Caco-2 (cell line): ENCODE measurements at regions not wholly inside any gene's neighbourhood (a gene's known extent, or its start where the extent isn't known, plus 50 kb on each side); places are given as distances from the start of the nearest gene placed in this dataset.

ENCODE experiments used
- BruUV-seq: library from RNA; stranded (reverse); fragments of 400-500 nt; replicated peaks from 2 replicates; lab custom pipeline; 2021; lab: Mats Ljungman, UMichigan
- CTCF ChIA-PET: fragments of 300-600 bp; sonication (Branson Sonifier 250); formaldehyde crosslinking; loops from one replicate; lab custom pipeline; 2022; ENCODE audit warnings: antibody characterized with exemption; lab: Charles Lee
- POLR2A ChIA-PET: fragments of 300-600 bp; sonication (Branson Sonifier 250); formaldehyde crosslinking; loops from one replicate; lab custom pipeline; 2022; ENCODE audit warnings: antibody characterized with exemption; lab: Charles Lee
- DNase-seq, 2 experiments: peaks; one replicate each; pipeline versions ENCODE4 v3.0.0 to v3.0.0-alpha.2; 2020 to 2022
- H3K27me3 ChIP-seq: replicated peaks from 2 replicates; pipeline ENCODE4 v1.6.0; 2011; ENCODE audit warnings: low read length; ENCODE audit not compliant: control insufficient read depth, insufficient read depth
- H3K36me3 ChIP-seq: 2 replicates; pipeline ENCODE4 v1.5.1; 2011; ENCODE audit warnings: low read length; ENCODE audit not compliant: control insufficient read depth, insufficient read depth
- H3K4me1 ChIP-seq: fragments of 250-450 bp; sonication (Bioruptor Pico); 2 replicates; pipeline ENCODE4 v1.5.1; 2020; ENCODE audit warnings: mild to moderate bottlenecking
- H3K4me3 ChIP-seq: 2 replicates; pipeline ENCODE4 v1.5.1; 2011; ENCODE audit warnings: low read depth, mild to moderate bottlenecking, control low read depth, low read length
- H3K9me3 ChIP-seq: fragments of 250-450 bp; sonication (Bioruptor Pico); 2 replicates; pipeline ENCODE4 v1.5.1; 2020; ENCODE audit warnings: mild to moderate bottlenecking, moderate library complexity
- H3K27ac Mint-ChIP-seq: one replicate; pipeline ENCODE4 v1.8.0; 2022; ENCODE audit warnings: mixed read lengths; ENCODE audit not compliant: unreplicated experiment
- H3K27me3 Mint-ChIP-seq: one replicate; pipeline ENCODE4 v1.8.0; 2022; ENCODE audit warnings: mixed read lengths; ENCODE audit not compliant: insufficient read depth, unreplicated experiment
- H3K36me3 Mint-ChIP-seq: one replicate; pipeline ENCODE4 v1.8.0; 2022; ENCODE audit warnings: mild to moderate bottlenecking, mixed read lengths; ENCODE audit not compliant: insufficient read depth, unreplicated experiment
- H3K4me1 Mint-ChIP-seq: one replicate; pipeline ENCODE4 v1.8.0; 2022; ENCODE audit warnings: low read depth, mixed read lengths; ENCODE audit not compliant: unreplicated experiment
- H3K4me3 Mint-ChIP-seq: one replicate; pipeline ENCODE4 v1.8.0; 2022; ENCODE audit warnings: mild to moderate bottlenecking, moderate library complexity, mixed read lengths; ENCODE audit not compliant: unreplicated experiment
- H3K9me3 Mint-ChIP-seq: one replicate; pipeline ENCODE4 v1.8.0; 2022; ENCODE audit warnings: mixed read lengths; ENCODE audit not compliant: unreplicated experiment
- CTCF ChIP-seq, 2 experiments: fragments of 200-600 bp in 1 of 2; IDR thresholded peaks; 1 replicate in 1 of 2; 2 replicates in 1 of 2; pipeline versions ENCODE4 v1.5.1 to v1.8.0; 2011 to 2022; ENCODE audit warnings: antibody characterized with exemption in 1 of 2, control low read depth in 1 of 2, inconsistent platforms in 1 of 2, low read depth in 1 of 2, low read length in 1 of 2, mild to moderate bottlenecking in 1 of 2, moderate library complexity in 1 of 2; ENCODE audit not compliant: insufficient read depth in 1 of 2, severe bottlenecking in 1 of 2, unreplicated experiment in 1 of 2
- intact Hi-C: fragments of 100-400 bp; cut with micrococcal nuclease; formaldehyde crosslinking; loops from one replicate; pipeline ENCODE4 v1.10.0; 2022; ENCODE audit not compliant: unreplicated experiment

GRCh38 chr1:56380531-56380930 is 198.8 kb downstream of the PLPP3 start:
- no peak overlapping the region for H3K4me3 Mint-ChIP-seq

GRCh38 chr1:56378341-56379070 is 200.9 kb downstream of the PLPP3 start:
- ChIA-PET POLR2A (no interaction called here), CTCF (no interaction called here)
- Histone ChIP-seq H3K4me3 (no peak overlapping the region), H3K36me3 (no peaks in the 10 kb centered on the region), H3K4me1 (peaks cover 17% of the 10 kb centered on the region), H3K9me3 (no peaks in the 10 kb centered on the region), H3K27me3 (no peaks in the 10 kb centered on the region)
- H3K27me3 Mint-ChIP-seq = no peaks in the 10 kb centered on the region
- H3K27ac Mint-ChIP-seq = no peak overlapping the region
- H3K36me3 Mint-ChIP-seq = no peaks in the 10 kb centered on the region
- no TSS peak for BruUV-seq
- no peak for TF ChIP-seq CTCF (IDR thresholded peaks at IDR 0.05; ENCODE audit: insufficient read depth in 1 of 2, low read depth in 1 of 2, low read length in 1 of 2, severe bottlenecking in 1 of 2, unreplicated experiment in 1 of 2)
- DNase-seq = no peak
- no peak overlapping the region for H3K4me3 Mint-ChIP-seq
- peaks cover 22% of the 10 kb centered on the region for H3K4me1 Mint-ChIP-seq
- no peaks in the 10 kb centered on the region for H3K9me3 Mint-ChIP-seq
- intact Hi-C loops = no loop called here

More at GRCh38 chr1:56380531-56380930, 198.8 kb downstream of the PLPP3 start:
- Histone ChIP-seq H3K4me3 (no peak overlapping the region), H3K27me3 (no peaks in the 10 kb centered on the region), H3K4me1 (peaks cover 7% of the 10 kb centered on the region; the same call in 1 of the 2 replicates), H3K36me3 (no peaks in the 10 kb centered on the region), H3K9me3 (no peaks in the 10 kb centered on the region)
- Mint-ChIP-seq H3K9me3 (no peaks in the 10 kb centered on the region), H3K4me1 (peaks cover 9% of the 10 kb centered on the region), H3K27ac (no peak overlapping the region), H3K36me3 (no peaks in the 10 kb centered on the region), H3K27me3 (no peaks in the 10 kb centered on the region)
- TF ChIP-seq CTCF (IDR thresholded peaks at IDR 0.05; ENCODE audit: insufficient read depth in 1 of 2, low read depth in 1 of 2, low read length in 1 of 2, severe bottlenecking in 1 of 2, unreplicated experiment in 1 of 2) = no peak
- intact Hi-C loops = no loop called here
- no TSS peak for BruUV-seq
- CTCF ChIA-PET = no interaction called here
- no peak for DNase-seq
- POLR2A ChIA-PET = no interaction called here

- TF ChIP-seq CTCF (IDR thresholded peaks at IDR 0.05; ENCODE audit: insufficient read depth in 1 of 2, low read depth in 1 of 2, low read length in 1 of 2, severe bottlenecking in 1 of 2, unreplicated experiment in 1 of 2) = no peak
- Histone ChIP-seq H3K36me3 (no peaks in the 10 kb centered on the region), H3K27me3 (no peaks in the 10 kb centered on the region), H3K4me3 (no peak overlapping the region), H3K9me3 (no peaks in the 10 kb centered on the region), H3K4me1 (peaks cover 20% of the 10 kb centered on the region)
- DNase-seq = no peak
- Mint-ChIP-seq H3K4me3 (no peak overlapping the region), H3K36me3 (no peaks in the 10 kb centered on the region), H3K9me3 (no peaks in the 10 kb centered on the region), H3K27me3 (no peaks in the 10 kb centered on the region), H3K4me1 (peaks cover 22% of the 10 kb centered on the region), H3K27ac (no peak overlapping the region)
- no TSS peak for BruUV-seq
- CTCF ChIA-PET = no interaction called here
- POLR2A ChIA-PET = no interaction called here
- intact Hi-C loops = no loop called here
Measured at GRCh38 chr1:56377431-56377830, 201.9 kb downstream of the PLPP3 start.
